ENCODE measurements at regions not wholly inside any gene's neighbourhood (a gene's known extent, or its start where the extent isn't known, plus 50 kb on each side); places are given as distances from the start of the nearest gene placed in this dataset.

- intact Hi-C loops (cut with micrococcal nuclease), result no loop called here
- Mint-ChIP-seq H3K9me3 (peaks cover 8% of the 10 kb centered on the region), H3K4me3 (ENCODE audit: low read depth) (no peak overlapping the region), H3K27ac (no peak overlapping the region), H3K4me1 (ENCODE audit: low read depth) (no peaks in the 10 kb centered on the region), H3K36me3 (ENCODE audit: low read depth) (no peaks in the 10 kb centered on the region), H3K27me3 (ENCODE audit: low read depth) (no peaks in the 10 kb centered on the region)
- DNase-seq (ENCODE audit: low spot score), result no peak
Observed at GRCh38 chr10:106498675-106499074, 665.8 kb downstream of the SORCS1 start.

GRCh38 chr10:106495931-106496330, 668.6 kb downstream of the SORCS1 start:
- Mint-ChIP-seq H3K27me3 (ENCODE audit: low read depth) (no peaks in the 10 kb centered on the region), H3K4me1 (ENCODE audit: low read depth) (no peaks in the 10 kb centered on the region), H3K36me3 (ENCODE audit: low read depth) (no peaks in the 10 kb centered on the region), H3K27ac (no peak overlapping the region), H3K9me3 (no peaks in the 10 kb centered on the region), H3K4me3 (ENCODE audit: low read depth) (no peak overlapping the region)
- intact Hi-C loops (cut with micrococcal nuclease), result no loop called here
- DNase-seq (ENCODE audit: low spot score), result no peak

- H3K4me1 Mint-ChIP-seq (ENCODE audit: low read depth), result no peaks in the 10 kb centered on the region
- no peak overlapping the region for H3K4me3 Mint-ChIP-seq (ENCODE audit: low read depth)
- H3K9me3 Mint-ChIP-seq, result no peaks in the 10 kb centered on the region
- no peaks in the 10 kb centered on the region for H3K27me3 Mint-ChIP-seq (ENCODE audit: low read depth)
- no peak for DNase-seq (ENCODE audit: low spot score)
- no peaks in the 10 kb centered on the region for H3K36me3 Mint-ChIP-seq (ENCODE audit: low read depth)
- H3K27ac Mint-ChIP-seq, result no peak overlapping the region
- intact Hi-C loops (cut with micrococcal nuclease), result no loop called here
Observed at GRCh38 chr10:106493751-106494150, 670.8 kb downstream of the SORCS1 start.

GRCh38 chr10:106493226-106493625, 671.3 kb downstream of the SORCS1 start:
- Mint-ChIP-seq H3K4me3 (ENCODE audit: low read depth) (no peak overlapping the region), H3K27me3 (ENCODE audit: low read depth) (no peaks in the 10 kb centered on the region), H3K4me1 (ENCODE audit: low read depth) (no peaks in the 10 kb centered on the region), H3K36me3 (ENCODE audit: low read depth) (no peaks in the 10 kb centered on the region), H3K9me3 (no peaks in the 10 kb centered on the region), H3K27ac (no peak overlapping the region)
- DNase-seq (ENCODE audit: low spot score), result no peak
- intact Hi-C loops (cut with micrococcal nuclease), result no loop called here

- Mint-ChIP-seq H3K27me3 (ENCODE audit: low read depth) (no peaks in the 10 kb centered on the region), H3K36me3 (ENCODE audit: low read depth) (no peaks in the 10 kb centered on the region), H3K4me1 (ENCODE audit: low read depth) (no peaks in the 10 kb centered on the region), H3K9me3 (peaks cover 5% of the 10 kb centered on the region), H3K4me3 (ENCODE audit: low read depth) (no peak overlapping the region), H3K27ac (no peak overlapping the region)
- intact Hi-C loops (cut with micrococcal nuclease), result no loop called here
- DNase-seq (ENCODE audit: low spot score), result no peak
Observed at GRCh38 chr10:106487726-106488125, 676.8 kb downstream of the SORCS1 start.

GRCh38 chr10:106481598-106482275, 682.8 kb downstream of the SORCS1 start:
- Mint-ChIP-seq H3K27me3 (ENCODE audit: low read depth) (no peaks in the 10 kb centered on the region), H3K36me3 (ENCODE audit: low read depth) (no peaks in the 10 kb centered on the region), H3K4me3 (ENCODE audit: low read depth) (no peak overlapping the region), H3K9me3 (peaks cover 14% of the 10 kb centered on the region), H3K4me1 (ENCODE audit: low read depth) (no peaks in the 10 kb centered on the region), H3K27ac (no peak overlapping the region)
- no peak for DNase-seq (ENCODE audit: low spot score)
- intact Hi-C loops (cut with micrococcal nuclease), result no loop called here

- no peak for DNase-seq (ENCODE audit: low spot score)
- Mint-ChIP-seq H3K36me3 (ENCODE audit: low read depth) (no peaks in the 10 kb centered on the region), H3K4me3 (ENCODE audit: low read depth) (no peak overlapping the region), H3K9me3 (peaks cover 14% of the 10 kb centered on the region), H3K27ac (no peak overlapping the region), H3K27me3 (ENCODE audit: low read depth) (no peaks in the 10 kb centered on the region), H3K4me1 (ENCODE audit: low read depth) (no peaks in the 10 kb centered on the region)
- intact Hi-C loops (cut with micrococcal nuclease), result no loop called here
Observed at GRCh38 chr10:106479636-106480035, 684.9 kb downstream of the SORCS1 start.

GRCh38 chr10:106474876-106475275, 689.6 kb downstream of the SORCS1 start:
- no peak for DNase-seq (ENCODE audit: low spot score)
- Mint-ChIP-seq H3K9me3 (peaks cover 20% of the 10 kb centered on the region), H3K36me3 (ENCODE audit: low read depth) (no peaks in the 10 kb centered on the region), H3K4me1 (ENCODE audit: low read depth) (no peaks in the 10 kb centered on the region), H3K27ac (no peak overlapping the region), H3K27me3 (ENCODE audit: low read depth) (no peaks in the 10 kb centered on the region), H3K4me3 (ENCODE audit: low read depth) (no peak overlapping the region)
- intact Hi-C loops (cut with micrococcal nuclease), result no loop called here

- intact Hi-C loops (cut with micrococcal nuclease), result no loop called here
- Mint-ChIP-seq H3K27ac (no peak overlapping the region), H3K27me3 (ENCODE audit: low read depth) (no peaks in the 10 kb centered on the region), H3K36me3 (ENCODE audit: low read depth) (no peaks in the 10 kb centered on the region), H3K4me1 (ENCODE audit: low read depth) (no peaks in the 10 kb centered on the region), H3K4me3 (ENCODE audit: low read depth) (no peak overlapping the region), H3K9me3 (peaks cover 30% of the 10 kb centered on the region)
- no peak for DNase-seq (ENCODE audit: low spot score)
Observed at GRCh38 chr10:106473129-106473685, 691.3 kb downstream of the SORCS1 start.

- Mint-ChIP-seq H3K27me3 (ENCODE audit: low read depth) (no peaks in the 10 kb centered on the region), H3K27ac (no peak overlapping the region), H3K36me3 (ENCODE audit: low read depth) (no peaks in the 10 kb centered on the region), H3K4me1 (ENCODE audit: low read depth) (no peaks in the 10 kb centered on the region), H3K4me3 (ENCODE audit: low read depth) (no peak overlapping the region), H3K9me3 (peaks cover 48% of the 10 kb centered on the region)
- DNase-seq (ENCODE audit: low spot score), result no peak
- intact Hi-C loops (cut with micrococcal nuclease), result no loop called here
Observed at GRCh38 chr10:106467506-106467905, 697.0 kb downstream of the SORCS1 start.

GRCh38 chr10:106457522-106457921, 707.0 kb downstream of the SORCS1 start:
- Mint-ChIP-seq H3K4me3 (ENCODE audit: low read depth) (no peak overlapping the region), H3K27me3 (ENCODE audit: low read depth) (no peaks in the 10 kb centered on the region), H3K27ac (no peak overlapping the region), H3K36me3 (ENCODE audit: low read depth) (no peaks in the 10 kb centered on the region), H3K9me3 (peaks cover 23% of the 10 kb centered on the region), H3K4me1 (ENCODE audit: low read depth) (no peaks in the 10 kb centered on the region)
- intact Hi-C loops (cut with micrococcal nuclease), result no loop called here
- no peak for DNase-seq (ENCODE audit: low spot score)

- Mint-ChIP-seq H3K4me1 (ENCODE audit: low read depth) (no peaks in the 10 kb centered on the region), H3K36me3 (ENCODE audit: low read depth) (no peaks in the 10 kb centered on the region), H3K4me3 (ENCODE audit: low read depth) (no peak overlapping the region), H3K27ac (no peak overlapping the region), H3K27me3 (ENCODE audit: low read depth) (no peaks in the 10 kb centered on the region), H3K9me3 (peaks cover 5% of the 10 kb centered on the region)
- intact Hi-C loops (cut with micrococcal nuclease), result no loop called here
- DNase-seq (ENCODE audit: low spot score), result no peak
Observed at GRCh38 chr10:106454233-106454632, 710.3 kb downstream of the SORCS1 start.

- Mint-ChIP-seq H3K4me3 (ENCODE audit: low read depth) (no peak overlapping the region), H3K27me3 (ENCODE audit: low read depth) (no peaks in the 10 kb centered on the region), H3K9me3 (peaks cover 14% of the 10 kb centered on the region), H3K36me3 (ENCODE audit: low read depth) (no peaks in the 10 kb centered on the region), H3K4me1 (ENCODE audit: low read depth) (no peaks in the 10 kb centered on the region), H3K27ac (no peak overlapping the region)
- no peak for DNase-seq (ENCODE audit: low spot score)
- intact Hi-C loops (cut with micrococcal nuclease), result no loop called here
Observed at GRCh38 chr10:106450966-106451365, 713.5 kb downstream of the SORCS1 start.

- Mint-ChIP-seq H3K4me1 (ENCODE audit: low read depth) (no peaks in the 10 kb centered on the region), H3K4me3 (ENCODE audit: low read depth) (no peak overlapping the region)
Observed at GRCh38 chr10:106446920-106447319, 717.6 kb downstream of the SORCS1 start.

More at GRCh38 chr10:106446920-106447319, 717.6 kb downstream of the SORCS1 start:
- no peaks in the 10 kb centered on the region for H3K27me3 Mint-ChIP-seq (ENCODE audit: low read depth)
- H3K36me3 Mint-ChIP-seq (ENCODE audit: low read depth), result no peaks in the 10 kb centered on the region
- intact Hi-C loops (cut with micrococcal nuclease), result no loop called here
- H3K9me3 Mint-ChIP-seq, result peaks cover 15% of the 10 kb centered on the region
- no peak overlapping the region for H3K27ac Mint-ChIP-seq
- no peak for DNase-seq (ENCODE audit: low spot score)
